Right lobe of liver (tissue), 4 donors: ENCODE measurements at regions not wholly inside any gene's neighbourhood (a gene's known extent, or its start where the extent isn't known, plus 50 kb on each side); places are given as distances from the start of the nearest gene placed in this dataset.

ENCODE experiments used
- CTCF ChIP-seq, 4 donors: fragments of 200-600 bp in 3 of 4; fragments of 450-650 bp in 1 of 4; IDR thresholded peaks; one replicate each; pipeline versions ENCODE4 v1.5.1 to v1.8.0; 2016 to 2022; ENCODE audit warnings: antibody characterized with exemption in 4 of 4, mild to moderate bottlenecking in 2 of 4
- POLR2A ChIP-seq: fragments of 450-650 bp; IDR thresholded peaks from one replicate; pipeline ENCODE4 v1.6.1; 2017; ENCODE audit warnings: antibody characterized with exemption, mild to moderate bottlenecking
- donor health status: DM: no; HTN: no; CAD: no.
- donor health status: DM: no; HTN: no; CAD: no.
- donor health status: DM: no; HTN: yes; CAD: no.

- no peak for TF ChIP-seq CTCF (IDR thresholded peaks at IDR 0.05)
- no peak for TF ChIP-seq POLR2A
These were observed 78.9 kb upstream of the AK4 start for GRCh38 chr1:65069011-65069565.
